Activated T-cell treated with anti-CD3 and anti-CD28 coated beads, Interleukin-2, amount 50 U/mL, for 1 hour (primary cell): ENCODE measurements at regions not wholly inside any gene's neighbourhood (a gene's known extent, or its start where the extent isn't known, plus 50 kb on each side); places are given as distances from the start of the nearest gene placed in this dataset.

ENCODE experiments used
- DNase-seq: peaks from one replicate; pipeline ENCODE4 v3.0.0-alpha.2; 2020

DNA sequence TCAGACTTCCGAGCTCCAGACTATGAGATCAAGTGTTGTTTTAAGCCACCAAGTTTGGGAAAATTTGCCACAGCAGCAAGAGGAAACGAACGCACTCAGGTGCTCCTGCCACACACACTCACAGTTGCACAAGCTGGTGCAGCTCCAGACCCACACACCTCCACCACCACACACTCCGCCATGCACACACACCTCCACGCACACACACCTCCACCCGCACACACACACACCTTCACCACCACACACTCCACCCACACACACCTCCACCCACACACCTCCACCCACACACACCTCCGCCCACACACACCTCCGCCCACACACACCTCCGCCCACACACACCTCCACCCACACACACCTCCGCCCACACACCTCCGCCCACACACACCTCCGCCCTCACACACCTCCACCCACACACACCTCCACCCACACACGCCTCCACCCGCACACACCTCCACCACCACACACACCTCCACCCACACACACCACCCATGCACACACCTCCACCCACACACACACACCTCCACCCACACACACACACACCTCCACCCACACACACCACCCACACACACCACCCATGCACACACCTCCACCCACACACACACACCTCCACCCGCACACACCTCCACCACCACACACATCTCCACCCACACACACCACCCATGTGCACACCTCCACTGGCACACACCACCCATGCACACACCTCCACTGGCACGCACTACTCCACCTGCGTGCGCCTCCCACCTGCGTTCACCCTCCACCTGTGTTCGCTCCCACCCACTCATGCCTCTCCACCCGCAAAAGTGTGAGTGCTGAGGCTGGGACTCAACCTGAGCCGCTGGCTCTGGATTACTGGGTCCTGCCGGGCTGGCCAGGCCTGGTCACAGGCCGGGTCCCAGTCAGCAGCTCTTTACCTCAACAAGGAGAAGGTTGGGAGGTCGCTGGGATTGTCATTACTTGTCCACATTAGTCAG is 175.6 kb downstream of the BMP7 start:
- DNase-seq = no peak

DNA sequence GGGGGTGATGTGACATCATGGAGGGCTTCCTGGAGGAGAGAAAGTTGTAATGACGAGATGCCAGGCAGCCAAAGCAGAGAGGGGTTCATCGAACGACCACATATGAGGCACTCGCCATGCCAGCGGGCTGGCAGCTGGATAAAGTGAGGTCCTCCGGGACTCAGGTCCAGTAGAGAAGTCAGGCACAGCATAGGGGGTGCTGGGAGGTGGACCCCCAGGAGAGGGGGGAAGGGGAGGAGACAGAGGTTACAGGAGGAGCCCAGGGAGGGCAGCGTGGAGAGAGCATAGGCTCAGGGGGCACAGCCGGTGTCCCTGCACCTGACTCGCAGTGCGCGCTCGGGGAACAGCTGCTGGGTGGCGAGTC is 174.7 kb downstream of the BMP7 start:
- DNase-seq = no peak

DNA sequence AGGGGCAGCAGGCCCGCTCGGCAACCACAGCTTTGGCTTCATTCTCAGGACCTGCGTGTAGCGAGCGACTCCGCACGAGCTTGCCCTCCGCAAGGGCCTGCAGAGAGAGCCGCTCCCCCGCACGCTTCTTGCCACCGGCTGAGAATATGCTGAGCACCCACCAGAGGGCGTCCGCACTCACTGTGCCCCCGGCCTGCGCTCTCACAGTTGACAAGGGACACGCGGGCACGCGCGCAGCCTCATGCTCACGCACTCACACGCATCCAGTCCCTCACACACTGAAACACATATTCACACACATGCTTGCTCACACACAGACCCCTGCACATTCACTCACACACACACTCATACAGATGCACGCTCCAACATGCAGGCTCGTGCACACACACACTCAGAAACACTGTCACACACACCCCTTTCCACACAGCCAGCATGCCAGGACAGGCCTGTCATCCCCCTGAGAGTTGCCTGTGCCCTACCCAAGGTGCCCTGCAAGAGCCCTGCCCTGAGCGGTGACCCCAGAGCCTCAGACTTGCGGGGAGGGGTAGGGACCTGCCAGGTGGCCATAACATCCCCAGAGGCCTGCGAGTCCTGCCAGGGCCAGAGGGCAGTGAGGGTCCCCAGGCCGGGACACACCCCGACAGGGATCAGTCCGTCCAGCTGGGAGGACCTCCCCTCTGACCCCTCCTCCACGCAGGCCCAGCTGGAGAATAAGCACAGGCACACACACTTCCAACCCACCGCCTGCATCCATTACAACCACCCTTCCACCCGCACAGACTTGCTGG is 174.1 kb downstream of the BMP7 start:
- peak; percentile 59 for DNase-seq

DNA sequence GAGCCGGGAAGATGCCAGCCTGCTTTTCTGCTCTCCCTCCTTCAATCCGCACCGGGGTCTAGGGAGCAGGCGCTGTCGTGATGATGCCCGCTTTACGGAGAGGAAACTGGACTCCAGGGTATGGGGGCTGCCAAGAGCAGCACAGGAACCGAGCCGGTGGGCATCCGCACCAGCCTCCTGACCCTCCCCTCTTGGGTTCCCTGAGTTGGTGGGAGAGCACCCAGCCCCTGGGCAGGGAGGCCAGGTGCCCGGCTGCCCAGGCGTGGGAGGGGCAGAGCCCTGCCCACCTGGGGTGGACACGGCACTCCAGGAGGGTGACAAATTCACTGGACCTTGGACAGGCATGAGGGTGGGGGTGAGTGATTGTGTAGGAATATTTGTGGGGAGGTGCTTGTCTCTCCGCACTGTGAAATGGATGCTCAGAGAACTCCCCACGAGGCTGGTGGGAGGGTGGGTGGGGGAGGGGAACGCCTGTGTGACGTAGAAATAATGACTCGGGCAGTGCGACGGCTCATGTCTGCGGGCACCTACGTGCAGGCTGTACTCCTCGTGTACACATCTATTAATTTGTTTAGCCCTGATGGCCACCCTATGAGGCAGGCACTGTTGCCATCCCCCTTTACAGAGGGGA is 173.4 kb downstream of the BMP7 start:
- no peak for DNase-seq

DNA sequence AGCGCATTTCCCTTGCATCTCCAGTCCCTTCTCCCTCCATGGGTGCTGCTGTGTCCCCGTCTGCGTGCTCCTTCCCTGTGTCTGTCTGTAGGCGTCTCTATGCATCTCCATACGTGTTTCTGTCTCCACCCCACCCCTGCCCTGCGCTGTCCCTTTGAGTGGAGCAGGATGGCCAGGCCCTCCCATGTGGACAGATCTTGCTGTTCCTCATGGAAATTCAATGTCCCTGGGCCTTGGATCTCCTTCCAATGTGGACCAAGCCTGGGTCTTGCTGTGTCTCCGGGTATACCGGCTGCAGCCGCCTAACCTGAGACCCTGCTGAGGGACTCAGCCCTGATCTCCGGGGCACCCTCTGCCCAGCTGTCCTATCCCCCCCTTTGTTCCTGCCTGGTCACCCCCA is 172.7 kb downstream of the BMP7 start:
- DNase-seq = no peak

DNA sequence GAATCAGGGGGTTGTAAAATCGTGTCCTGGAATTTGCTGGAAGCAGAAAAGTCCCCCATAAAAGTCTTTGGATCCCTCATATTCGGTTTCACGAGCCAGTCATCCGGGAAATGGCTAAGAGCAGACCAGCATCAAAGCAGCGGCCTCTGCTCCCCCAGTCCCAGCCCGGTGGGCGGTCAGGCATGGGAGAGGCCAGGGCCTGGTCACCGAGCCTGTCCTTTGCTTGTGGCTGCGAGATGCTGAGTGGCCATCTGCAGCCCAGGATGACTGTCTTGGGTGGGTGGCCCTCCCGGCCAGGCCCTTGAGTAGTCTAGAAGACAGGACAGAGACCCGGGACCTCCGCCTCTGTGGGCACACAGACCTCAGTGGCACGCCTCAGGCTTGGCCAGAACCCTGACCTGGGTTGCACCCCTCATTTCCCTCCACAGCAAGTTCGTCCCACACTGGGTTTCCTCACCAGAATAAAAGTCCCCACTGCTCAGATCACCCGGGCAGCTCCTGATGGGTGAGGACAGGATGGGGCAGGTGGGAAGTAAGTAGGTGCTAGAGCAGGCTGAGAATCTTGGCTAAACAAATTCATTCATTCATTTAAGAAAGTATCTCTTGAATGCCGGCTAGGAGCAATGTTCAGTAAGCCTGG is 172.1 kb downstream of the BMP7 start:
- DNase-seq = no peak

DNA sequence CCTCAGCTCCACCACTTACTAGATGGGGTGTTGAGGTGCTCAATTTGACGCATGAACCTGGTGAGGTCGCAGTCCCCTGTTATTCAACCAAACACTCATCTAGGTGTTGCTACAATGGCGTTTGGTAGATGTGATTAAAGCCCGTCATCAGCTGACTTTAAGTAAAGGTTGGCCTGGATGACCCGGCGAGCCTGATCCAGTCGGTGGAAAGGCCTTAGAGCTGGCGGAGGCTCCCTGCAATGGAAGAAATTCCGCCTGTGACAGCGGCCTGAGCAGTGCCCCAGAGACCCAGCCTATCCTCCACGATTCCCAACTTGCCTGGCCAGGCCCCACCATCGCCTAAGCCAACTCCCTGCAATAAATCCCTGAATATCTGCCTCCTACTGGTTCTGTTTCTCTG is 171.4 kb downstream of the BMP7 start:
- DNase-seq = no peak

DNA sequence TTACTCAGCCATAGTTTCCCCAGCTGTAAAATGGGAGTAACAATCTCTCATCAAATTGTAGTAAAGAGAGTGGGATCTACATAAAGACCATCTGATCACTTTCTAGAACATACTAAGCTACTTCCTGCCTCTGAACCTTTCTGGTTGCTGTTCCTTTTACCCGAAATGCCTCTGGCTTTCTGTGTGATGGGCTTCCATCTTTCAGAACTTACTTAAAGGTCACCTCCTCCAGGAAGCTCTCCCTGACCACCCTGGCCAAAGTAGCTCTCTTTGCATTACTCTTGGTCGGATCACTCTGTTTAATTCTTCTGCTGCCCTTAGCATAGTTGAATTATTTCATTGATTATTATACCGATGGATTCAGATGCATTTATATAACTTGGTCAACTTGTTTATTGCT is 171.0 kb downstream of the BMP7 start:
- no peak for DNase-seq

DNA sequence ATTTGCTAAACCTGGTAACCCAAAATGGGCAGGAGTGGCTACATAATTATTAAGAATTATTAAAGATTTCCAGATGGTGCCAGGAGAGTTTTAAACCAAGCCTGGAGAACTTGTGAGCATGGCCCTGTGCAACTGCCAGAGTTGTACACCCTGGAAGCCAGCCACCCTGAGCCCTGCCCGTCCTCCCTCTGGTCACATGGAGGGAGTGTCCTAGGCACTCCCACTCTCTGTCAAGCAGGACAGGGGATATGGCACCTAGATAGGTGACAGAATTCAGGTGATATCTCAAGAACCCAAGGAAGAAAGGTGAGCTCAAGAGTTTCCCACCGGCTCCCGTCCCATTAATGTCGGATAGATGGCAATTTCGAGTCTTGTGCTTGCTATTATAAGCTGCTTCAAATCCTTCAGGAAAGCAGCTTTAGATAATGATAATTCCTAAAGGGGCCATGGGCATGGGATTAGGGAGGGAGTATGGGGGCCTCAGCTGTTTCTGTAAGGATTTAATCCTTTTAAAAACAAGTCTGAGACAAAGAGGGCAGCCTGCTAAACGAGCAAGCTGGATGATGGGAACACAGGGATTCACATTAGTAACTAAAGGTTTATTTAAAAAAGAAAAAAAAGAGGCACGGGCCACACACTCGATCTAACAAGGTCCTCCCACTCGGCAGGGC is 169.1 kb downstream of the BMP7 start:
- no peak for DNase-seq

DNA sequence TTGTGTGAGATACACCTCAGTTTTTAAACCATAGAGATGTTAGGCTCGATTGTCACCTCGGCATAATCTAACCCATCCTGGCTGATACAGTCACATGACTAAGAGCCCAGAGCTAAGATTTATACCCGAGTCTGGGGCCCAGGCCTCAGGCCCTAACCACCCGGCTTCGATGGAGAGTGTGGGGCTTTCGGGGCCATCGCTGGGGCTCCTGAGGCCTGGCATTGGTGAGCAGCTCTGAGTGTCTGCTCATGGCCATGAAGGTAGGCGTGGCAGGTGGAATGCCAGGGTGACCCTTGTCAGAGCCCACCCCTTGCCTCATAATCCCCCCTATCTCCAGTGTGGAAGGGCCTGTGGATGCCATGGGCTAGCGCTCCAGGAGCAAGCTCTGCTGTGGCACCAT is 164.3 kb downstream of the BMP7 start:
- no peak for DNase-seq

DNA sequence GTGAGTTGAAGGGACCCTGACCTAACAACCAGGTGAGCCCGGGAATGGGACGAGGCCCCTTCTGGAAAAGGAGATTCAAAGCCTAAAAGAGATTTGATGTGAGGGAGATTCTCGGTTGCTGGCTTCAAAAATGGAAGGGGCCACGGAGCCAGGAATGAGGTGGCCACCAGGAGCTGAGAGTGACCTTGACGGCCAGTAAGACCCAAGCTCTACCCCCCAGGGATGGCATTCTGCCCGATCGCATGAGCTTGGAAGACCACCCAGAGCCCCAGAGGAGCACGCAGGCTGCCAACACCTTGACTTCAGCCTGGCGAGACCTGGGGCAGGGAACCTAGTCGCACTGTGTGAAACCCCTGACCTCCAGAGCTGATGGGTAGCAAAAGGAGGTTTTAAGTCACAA is 163.9 kb downstream of the BMP7 start:
- no peak for DNase-seq

DNA sequence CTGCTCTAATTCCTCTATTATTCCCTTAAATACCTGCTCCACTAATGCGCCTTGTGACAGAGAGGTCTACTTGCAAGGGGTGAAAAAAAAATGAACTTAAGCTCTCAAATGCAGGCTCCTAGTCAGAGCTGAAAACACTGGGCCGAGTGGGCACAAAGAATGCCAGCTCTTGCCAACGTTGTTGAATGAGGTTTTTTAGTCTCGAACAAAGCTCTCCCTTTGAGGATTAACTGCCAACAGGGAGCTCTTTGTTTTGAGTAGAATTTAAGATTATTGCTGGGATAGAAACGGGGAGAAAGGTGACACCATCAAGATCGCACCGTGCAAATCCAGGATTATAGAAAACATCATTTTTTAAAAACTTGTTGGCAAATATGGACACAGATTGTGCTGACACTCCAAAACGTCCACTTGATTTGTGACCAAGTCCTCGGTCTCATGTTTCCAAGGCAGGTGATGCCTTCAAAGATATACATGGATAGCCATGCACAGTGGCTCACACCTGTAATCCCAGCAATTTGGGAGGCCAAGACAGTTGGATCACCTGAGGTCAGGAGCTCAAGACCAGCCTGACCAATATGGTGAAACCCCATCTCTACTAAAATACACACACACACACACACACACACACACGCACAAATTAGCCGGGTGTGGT is 163.2 kb downstream of the BMP7 start:
- DNase-seq = no peak

DNA sequence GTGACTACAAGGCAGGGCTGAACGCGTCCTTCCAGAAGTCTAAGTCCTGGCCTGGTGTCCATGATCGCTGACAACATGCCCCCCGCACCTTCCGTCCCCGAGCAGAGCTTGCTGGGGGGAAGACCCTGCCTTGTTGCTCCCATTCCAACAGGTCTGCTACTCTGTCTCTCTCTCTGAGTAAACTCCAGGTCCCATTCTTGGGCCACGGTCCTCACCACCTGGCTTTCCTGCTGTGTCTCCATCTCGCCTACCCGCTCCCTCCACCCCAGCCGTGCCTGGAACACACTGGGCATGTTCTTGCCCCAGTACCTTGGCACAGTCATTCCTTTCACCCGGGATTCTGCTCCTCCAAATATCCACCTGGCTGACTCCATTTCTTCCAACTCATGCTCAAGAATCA is 162.3 kb downstream of the BMP7 start:
- DNase-seq = no peak

DNA sequence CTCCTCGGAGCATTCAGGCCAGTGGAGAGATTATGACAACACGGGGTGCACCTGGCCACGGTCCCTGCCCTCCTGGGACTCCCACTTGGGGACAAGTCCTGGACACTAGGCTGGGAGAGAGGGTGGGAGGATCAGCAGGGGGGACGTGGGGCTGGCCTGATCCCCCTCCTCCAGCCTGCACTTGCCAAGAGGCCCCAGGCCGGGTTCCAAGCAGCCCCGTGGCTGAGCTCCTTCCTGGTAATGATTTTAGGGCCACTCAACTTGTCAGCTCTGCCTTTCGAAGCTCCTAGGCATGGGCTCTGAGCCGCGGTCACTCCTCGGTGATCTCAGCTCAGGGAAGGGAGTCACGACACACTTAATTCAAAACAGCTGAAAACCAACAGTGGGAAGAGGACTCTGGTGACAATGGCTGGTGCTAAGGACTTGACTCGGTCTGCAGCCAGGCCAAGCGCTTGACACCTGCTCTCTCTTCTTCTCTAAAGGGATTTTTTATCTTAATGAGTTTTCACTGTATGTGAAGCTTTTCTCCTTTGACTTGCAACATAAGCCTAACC is 161.7 kb downstream of the BMP7 start:
- DNase-seq = no peak

DNA sequence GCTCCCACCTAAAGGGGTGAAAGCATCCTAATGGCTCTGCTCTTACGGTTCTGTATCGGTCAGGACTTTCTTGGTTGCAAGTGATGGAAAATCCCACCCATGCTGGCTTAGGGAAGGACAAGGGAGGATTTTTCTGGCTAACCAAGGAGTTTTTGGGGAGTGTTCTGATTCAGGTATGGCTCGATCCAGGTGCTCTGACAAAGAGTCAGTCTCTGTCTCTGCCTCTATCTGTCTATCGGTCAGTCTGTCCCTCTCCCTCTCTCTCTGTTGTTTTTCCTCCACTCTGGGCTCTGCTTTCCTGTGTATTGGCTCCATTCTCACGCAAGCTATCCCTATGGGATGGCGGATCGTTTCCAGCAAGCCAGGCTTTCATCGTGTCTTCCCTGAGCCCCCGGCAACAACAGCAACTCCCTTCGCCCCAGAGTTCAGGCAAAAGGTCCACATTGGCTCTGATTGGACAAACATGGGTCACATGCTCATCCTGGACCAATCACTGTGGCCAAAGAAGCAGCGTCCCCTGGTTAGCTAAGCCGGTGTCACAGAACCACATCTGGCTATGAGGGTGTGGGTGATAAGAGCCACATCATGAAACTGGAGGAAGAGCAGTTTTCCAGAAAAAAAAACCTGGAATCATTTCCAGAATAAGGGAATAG is 160.3 kb downstream of the BMP7 start:
- no peak for DNase-seq

DNA sequence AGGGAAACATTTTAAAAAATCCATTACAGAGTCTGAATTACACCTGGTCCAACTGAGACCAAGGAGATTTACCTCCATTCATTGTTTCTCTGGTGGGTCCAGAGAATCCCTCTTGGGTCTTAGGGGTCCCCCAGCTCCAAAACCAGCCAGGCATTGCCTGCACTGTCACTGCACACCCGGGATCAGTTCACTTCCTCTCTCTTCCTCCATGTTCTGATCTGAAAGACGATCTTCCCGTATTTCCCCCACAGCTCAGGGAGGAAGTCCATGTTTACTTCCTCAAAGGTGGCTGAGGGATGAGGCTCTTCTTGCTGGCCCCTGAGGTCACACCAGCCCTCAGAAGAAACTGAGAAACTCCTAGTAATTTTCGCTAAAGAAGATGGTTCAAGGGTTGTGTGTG is 159.7 kb downstream of the BMP7 start:
- no peak for DNase-seq

DNA sequence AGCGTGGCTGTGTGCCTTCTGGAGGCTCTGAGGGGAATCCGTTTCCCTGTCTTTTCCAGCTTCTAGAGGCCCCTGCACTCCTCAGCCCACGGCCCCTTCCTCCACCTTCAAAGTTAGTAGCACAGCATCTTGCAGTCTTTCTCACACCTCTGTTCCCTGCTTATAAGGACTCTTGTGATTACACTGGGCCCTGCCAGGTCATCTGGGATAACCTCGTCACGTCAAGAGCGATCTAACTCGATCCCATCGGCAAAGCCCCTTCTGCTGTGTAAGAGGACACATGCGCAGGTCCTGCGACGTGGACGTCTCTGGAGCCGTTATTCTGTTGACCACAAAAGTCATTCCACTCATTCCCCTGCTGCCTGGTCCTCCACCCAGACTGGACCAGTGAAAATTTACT is 159.2 kb downstream of the BMP7 start:
- no peak for DNase-seq

DNA sequence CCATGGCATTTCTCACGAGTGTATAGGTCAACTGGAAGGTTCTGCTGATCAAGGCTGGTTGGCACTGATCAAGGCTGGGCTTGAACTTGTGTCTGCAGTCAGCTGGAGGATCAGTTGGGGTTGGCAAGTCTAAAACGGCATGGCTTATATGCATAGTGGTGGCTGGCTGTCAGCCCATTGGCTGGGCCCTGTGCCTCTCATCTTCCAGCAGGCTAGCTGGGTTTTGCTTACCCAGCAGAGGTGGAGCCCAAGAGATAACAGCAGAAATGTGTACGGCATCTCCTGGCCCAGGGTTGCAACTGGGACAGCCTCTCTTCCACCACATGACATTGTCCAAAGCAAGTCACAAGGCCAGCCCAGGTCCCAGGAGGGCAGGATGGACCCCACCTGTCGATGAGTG is 158.2 kb downstream of the BMP7 start:
- DNase-seq = no peak

DNA sequence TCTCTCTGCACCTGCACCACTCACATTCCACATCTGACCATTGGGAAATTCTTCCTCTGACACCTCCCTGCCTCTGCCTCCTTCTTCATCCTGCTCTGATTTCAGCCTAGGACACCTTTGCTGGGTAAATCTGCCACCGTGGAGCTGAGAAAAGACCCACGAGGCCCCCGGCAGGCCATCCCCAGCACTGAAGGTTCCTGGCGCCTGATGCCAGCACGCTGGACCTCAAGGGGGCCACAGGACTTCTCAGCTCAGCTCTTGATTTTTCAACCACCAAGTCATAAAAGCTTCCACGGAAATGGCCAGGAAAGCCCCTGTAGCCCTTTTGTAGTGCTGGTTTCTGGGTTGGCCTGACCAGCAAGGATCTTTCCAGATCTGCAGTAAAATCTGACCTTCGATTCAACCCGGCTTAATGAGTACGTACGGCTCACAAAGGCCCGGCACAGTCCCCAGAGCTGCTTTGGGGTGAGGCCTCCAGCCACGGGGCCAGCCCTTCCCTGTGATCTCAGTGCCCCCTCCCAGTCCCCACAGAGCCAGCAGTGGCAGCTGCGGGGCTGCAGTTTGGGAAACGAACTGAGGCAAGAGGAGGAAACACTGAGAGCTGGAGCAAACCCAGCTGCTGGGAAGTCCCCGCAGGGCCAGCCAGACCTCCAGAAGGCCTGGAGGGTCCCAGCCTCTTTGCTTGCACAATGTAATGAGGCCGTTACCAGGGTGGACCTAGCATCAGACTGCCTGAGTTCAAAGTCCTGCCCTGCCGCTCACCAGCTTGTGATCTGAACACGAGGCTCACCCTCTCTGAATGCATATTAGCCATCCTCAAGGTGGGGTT is 157.5 kb downstream of the BMP7 start:
- no peak for DNase-seq

DNA sequence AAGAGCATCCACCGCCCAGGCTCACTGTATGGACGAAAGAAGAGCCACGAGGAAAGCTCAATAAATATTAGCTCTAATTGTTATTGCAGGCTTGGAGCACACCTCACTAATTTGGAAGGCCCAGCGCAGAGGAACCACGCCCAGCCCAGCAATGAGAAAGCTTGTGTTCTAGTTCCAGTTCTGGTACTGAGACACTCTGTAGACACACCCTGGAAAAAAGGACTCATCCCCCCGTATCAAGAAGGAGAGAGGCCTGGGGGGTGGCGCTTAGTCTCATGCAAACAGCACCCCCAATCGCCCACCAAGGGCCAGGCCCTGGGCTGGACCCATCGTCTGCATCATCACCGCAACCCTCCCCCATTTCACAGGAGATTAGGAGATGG is 156.9 kb downstream of the BMP7 start:
- DNase-seq = no peak
